GM12878 (cell line): ENCODE measurements at regions not wholly inside any gene's neighbourhood (a gene's known extent, or its start where the extent isn't known, plus 50 kb on each side); places are given as distances from the start of the nearest gene placed in this dataset.

ENCODE experiments used
- ATAC-seq: fragments of 200-7000 bp; cut with Tn5 transposase; 3 replicates; pipeline ENCODE4 v1.9.1; 2020; ENCODE audit warnings: mild to moderate bottlenecking, moderate library complexity
- BruUV-seq: library from RNA; stranded (reverse); fragments of 400-500 nt; replicated peaks from 2 replicates; lab custom pipeline; 2021; lab: Mats Ljungman, UMichigan
- CTCF ChIA-PET: fragments of 300-600 bp; sonication (Branson Sonifier 250); formaldehyde crosslinking; extraction: SDS; loops from one replicate; lab custom pipeline; 2021; ENCODE audit warnings: inconsistent platforms; lab: Yijun Ruan, JAX
- POLR2A ChIA-PET: fragments of 350-600 bp; formaldehyde crosslinking; extraction: SDS; loops from one replicate; lab custom pipeline; 2021; ENCODE audit warnings: inconsistent platforms; lab: Charles Lee
- RAD21 ChIA-PET: fragments of 300-600 bp; sonication (Branson Sonifier 250); formaldehyde crosslinking; loops from one replicate; lab custom pipeline; 2023; ENCODE audit warnings: antibody characterized with exemption; ENCODE audit not compliant: unreplicated experiment; lab: Charles Lee
- SMC1A ChIA-PET: fragments of 300-600 bp; sonication (Branson Sonifier 250); formaldehyde crosslinking; loops from one replicate; lab custom pipeline; 2023; ENCODE audit not compliant: unreplicated experiment, uncharacterized antibody; lab: Charles Lee
- DNase-seq: peaks from one replicate; pipeline ENCODE4 v3.0.0-alpha.2; 2011; ENCODE audit warnings: low read depth, low spot score
- FAIRE-seq: peaks from 3 replicates; lab custom pipeline; 2011; peaks lifted over from hg19 to GRCh38; lab: Jason Lieb, UNC
- H2AFZ ChIP-seq: 2 replicates; pipeline ENCODE4 v1.6.0; 2011; ENCODE audit warnings: low read depth, low read length, control low read depth; ENCODE audit not compliant: control insufficient read depth
- H3K27ac ChIP-seq: 2 replicates; pipeline ENCODE4 v1.5.1; 2011; ENCODE audit warnings: control low read depth; ENCODE audit not compliant: control insufficient read depth, insufficient read depth
- H3K27me3 ChIP-seq, 2 experiments: replicated peaks in 1 of 2; 2 replicates each; pipeline versions ENCODE4 v1.6.0 to v1.6.1; 2011; ENCODE audit warnings: low read length in 1 of 2; ENCODE audit not compliant: control insufficient read depth in 2 of 2, insufficient read depth in 2 of 2
- H3K36me3 ChIP-seq, 2 experiments: 2 replicates each; pipeline ENCODE4 v1.5.1; 2011; ENCODE audit warnings: low read length in 1 of 2; ENCODE audit not compliant: control insufficient read depth in 2 of 2, insufficient read depth in 2 of 2
- H3K4me1 ChIP-seq: 2 replicates; pipeline ENCODE4 v1.6.1; 2011; ENCODE audit warnings: mild to moderate bottlenecking, low read length, moderate library complexity, mixed read lengths; ENCODE audit not compliant: control insufficient read depth, insufficient read depth
- H3K4me2 ChIP-seq: 2 replicates; pipeline ENCODE4 v1.6.0; 2011; ENCODE audit warnings: control low read depth; ENCODE audit not compliant: control insufficient read depth, insufficient read depth
- H3K4me3 ChIP-seq: fragments of 200-600 bp; sonication (generic); 2 replicates; pipeline ENCODE4 v1.5.1; 2016
- H3K79me2 ChIP-seq: 2 replicates; pipeline ENCODE4 v1.6.0; 2011; ENCODE audit warnings: low read length; ENCODE audit not compliant: control insufficient read depth, insufficient read depth
- H3K9ac ChIP-seq: 2 replicates; pipeline ENCODE4 v1.8.0; 2011; ENCODE audit warnings: low read length, control low read depth, mixed read lengths; ENCODE audit not compliant: control insufficient read depth, insufficient read depth
- H3K9me3 ChIP-seq: replicated peaks from 3 replicates; pipeline ENCODE4 v1.5.1; 2011; ENCODE audit warnings: mild to moderate bottlenecking, low read length; ENCODE audit not compliant: control insufficient read depth, insufficient read depth
- H4K20me1 ChIP-seq: 2 replicates; pipeline ENCODE4 v1.6.0; 2011; ENCODE audit not compliant: control insufficient read depth, insufficient read depth
- BCL11A ChIP-seq: IDR thresholded peaks from 2 replicates; pipeline ENCODE4 v1.6.1; 2011; ENCODE audit warnings: low read depth, low read length
- CBFB ChIP-seq: IDR thresholded peaks from 2 replicates; pipeline ENCODE4 v1.6.1; 2016; ENCODE audit warnings: antibody characterized with exemption, low read depth
- DPF2 ChIP-seq: fragments of 450-650 bp; IDR thresholded peaks from 2 replicates; pipeline ENCODE4 v1.6.1; 2017; ENCODE audit warnings: mild to moderate bottlenecking
- ETV6 ChIP-seq, 2 experiments: fragments of 450-650 bp in 1 of 2; IDR thresholded peaks in 1 of 2; conservative IDR thresholded peaks in 1 of 2; 2 replicates each; pipeline ENCODE4 v1.6.1; 2014; ENCODE audit warnings: antibody characterized with exemption in 1 of 2, borderline replicate concordance in 1 of 2, low read depth in 1 of 2, mild to moderate bottlenecking in 1 of 2, moderate library complexity in 1 of 2
- EZH2 ChIP-seq: IDR thresholded peaks from 2 replicates; pipeline ENCODE4 v1.6.1; 2012; ENCODE audit warnings: low read depth, mild to moderate bottlenecking, control low read depth, inconsistent platforms, low read length, borderline replicate concordance; ENCODE audit not compliant: control insufficient read depth
- FOXK2 ChIP-seq: fragments of 450-650 bp; IDR thresholded peaks from 2 replicates; pipeline ENCODE4 v1.6.1; 2017; ENCODE audit warnings: mild to moderate bottlenecking, moderate library complexity
- GABPA ChIP-seq: IDR thresholded peaks from 2 replicates; pipeline ENCODE4 v1.6.1; 2014; ENCODE audit warnings: antibody characterized with exemption, low read depth, mild to moderate bottlenecking, inconsistent platforms
- JUND ChIP-seq: IDR thresholded peaks from 2 replicates; pipeline ENCODE4 v1.6.1; 2012; ENCODE audit warnings: low read depth, mild to moderate bottlenecking, low read length, improper control_type of control experiment, moderate library complexity
- MYB ChIP-seq: fragments of 150-350 bp; IDR thresholded peaks from 2 replicates; pipeline ENCODE4 v1.6.1; 2014; ENCODE audit warnings: mild to moderate bottlenecking, low read depth, low read length, borderline replicate concordance
- NFXL1 ChIP-seq: fragments of 450-650 bp; IDR thresholded peaks from 2 replicates; pipeline ENCODE4 v1.6.1; 2017; ENCODE audit warnings: antibody characterized with exemption, mild to moderate bottlenecking, borderline replicate concordance
- RBBP5 ChIP-seq: fragments of 200-600 bp; sonication (generic); conservative IDR thresholded peaks from 2 replicates; pipeline ENCODE4 v1.6.1; 2016
- SPI1 ChIP-seq: IDR thresholded peaks from 2 replicates; pipeline ENCODE4 v1.6.1; 2011; ENCODE audit warnings: low read depth, mild to moderate bottlenecking, low read length, moderate library complexity, borderline replicate concordance; ENCODE audit not compliant: insufficient read depth
- TAF1 ChIP-seq: IDR thresholded peaks from 2 replicates; pipeline ENCODE4 v1.6.1; 2011; ENCODE audit warnings: mild to moderate bottlenecking, low read depth, low read length, borderline replicate concordance
- ZNF274 ChIP-seq: IDR thresholded peaks from one replicate; pipeline ENCODE4 v1.8.0; 2011; ENCODE audit not compliant: insufficient read length, insufficient read depth
- ZSCAN29 ChIP-seq: fragments of 450-650 bp; IDR thresholded peaks from 2 replicates; pipeline ENCODE4 v1.6.1; 2017; ENCODE audit warnings: mild to moderate bottlenecking, moderate library complexity
- in situ Hi-C: fragments of 300-500 bp; cut with MboI; formaldehyde crosslinking; loops from 9 replicates; pipeline ENCODE4 v1.14.3; 2018; ENCODE audit warnings: mixed read lengths
- intact Hi-C: fragments of 100-400 bp; cut with micrococcal nuclease; formaldehyde crosslinking; loops from one replicate; pipeline ENCODE4 v1.14.2; 2022; ENCODE audit not compliant: unreplicated experiment
- TF ChIP-seq, protein P1 (sequence below): fragments of 450-650 bp; IDR thresholded peaks from 2 replicates; pipeline ENCODE4 v1.6.1; 2016; ENCODE audit warnings: mild to moderate bottlenecking, moderate library complexity, borderline replicate concordance
- TF ChIP-seq, protein P2 (sequence below): IDR thresholded peaks from 2 replicates; pipeline ENCODE4 v1.6.1; 2011; ENCODE audit warnings: low read depth, mild to moderate bottlenecking, low read length, moderate library complexity, borderline replicate concordance; ENCODE audit errors: extremely low read depth
- TF ChIP-seq, protein P3 (sequence below): IDR thresholded peaks from 2 replicates; pipeline ENCODE4 v1.6.1; 2012; ENCODE audit warnings: low read depth, low read length, improper control_type of control experiment
- TF ChIP-seq, protein P4 (sequence below): fragments of 450-650 bp; IDR thresholded peaks from 2 replicates; pipeline ENCODE4 v1.6.1; 2014; ENCODE audit warnings: mild to moderate bottlenecking

DNA sequence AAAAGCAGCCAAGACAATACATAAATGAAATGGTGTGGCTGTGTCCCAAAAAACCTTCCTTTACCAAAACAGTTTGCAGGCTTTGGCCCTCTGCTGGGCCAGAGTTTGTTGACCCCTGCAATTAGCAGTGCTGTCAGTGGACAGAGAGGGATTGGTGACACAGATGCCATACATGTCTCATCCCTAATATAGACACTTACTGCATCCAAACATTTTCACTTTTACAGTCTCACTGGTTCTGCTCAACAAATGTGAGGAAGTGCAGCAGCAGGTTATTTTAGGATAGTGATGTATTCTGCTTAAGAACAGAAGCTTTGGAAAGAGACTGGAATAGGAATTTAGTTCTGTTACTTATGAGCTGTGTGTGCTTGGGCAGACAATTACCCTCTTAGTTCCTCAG is 462.8 kb upstream of the LRRC7 start:
- no peaks in the 10 kb centered on the region; the same call in 2 of the 3 replicates for H3K9me3 ChIP-seq
- ChIA-PET RAD21 (no interaction called here), SMC1A (no interaction called here)

More for the DNA sequence above, 462.8 kb upstream of the LRRC7 start:
- H3K79me2 ChIP-seq = no peaks in the 10 kb centered on the region
- CTCF ChIA-PET = no interaction called here
- no peak overlapping the region for H3K4me2 ChIP-seq
- no peak overlapping the region for H3K9ac ChIP-seq
- H3K27ac ChIP-seq = no peak overlapping the region
- no peaks in the 10 kb centered on the region for H3K4me1 ChIP-seq
- TF ChIP-seq, protein P1, sequence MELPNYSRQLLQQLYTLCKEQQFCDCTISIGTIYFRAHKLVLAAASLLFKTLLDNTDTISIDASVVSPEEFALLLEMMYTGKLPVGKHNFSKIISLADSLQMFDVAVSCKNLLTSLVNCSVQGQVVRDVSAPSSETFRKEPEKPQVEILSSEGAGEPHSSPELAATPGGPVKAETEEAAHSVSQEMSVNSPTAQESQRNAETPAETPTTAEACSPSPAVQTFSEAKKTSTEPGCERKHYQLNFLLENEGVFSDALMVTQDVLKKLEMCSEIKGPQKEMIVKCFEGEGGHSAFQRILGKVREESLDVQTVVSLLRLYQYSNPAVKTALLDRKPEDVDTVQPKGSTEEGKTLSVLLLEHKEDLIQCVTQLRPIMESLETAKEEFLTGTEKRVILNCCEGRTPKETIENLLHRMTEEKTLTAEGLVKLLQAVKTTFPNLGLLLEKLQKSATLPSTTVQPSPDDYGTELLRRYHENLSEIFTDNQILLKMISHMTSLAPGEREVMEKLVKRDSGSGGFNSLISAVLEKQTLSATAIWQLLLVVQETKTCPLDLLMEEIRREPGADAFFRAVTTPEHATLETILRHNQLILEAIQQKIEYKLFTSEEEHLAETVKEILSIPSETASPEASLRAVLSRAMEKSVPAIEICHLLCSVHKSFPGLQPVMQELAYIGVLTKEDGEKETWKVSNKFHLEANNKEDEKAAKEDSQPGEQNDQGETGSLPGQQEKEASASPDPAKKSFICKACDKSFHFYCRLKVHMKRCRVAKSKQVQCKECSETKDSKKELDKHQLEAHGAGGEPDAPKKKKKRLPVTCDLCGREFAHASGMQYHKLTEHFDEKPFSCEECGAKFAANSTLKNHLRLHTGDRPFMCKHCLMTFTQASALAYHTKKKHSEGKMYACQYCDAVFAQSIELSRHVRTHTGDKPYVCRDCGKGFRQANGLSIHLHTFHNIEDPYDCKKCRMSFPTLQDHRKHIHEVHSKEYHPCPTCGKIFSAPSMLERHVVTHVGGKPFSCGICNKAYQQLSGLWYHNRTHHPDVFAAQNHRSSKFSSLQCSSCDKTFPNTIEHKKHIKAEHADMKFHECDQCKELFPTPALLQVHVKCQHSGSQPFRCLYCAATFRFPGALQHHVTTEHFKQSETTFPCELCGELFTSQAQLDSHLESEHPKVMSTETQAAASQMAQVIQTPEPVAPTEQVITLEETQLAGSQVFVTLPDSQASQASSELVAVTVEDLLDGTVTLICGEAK = no peak
- TF ChIP-seq TAF1 = no peak
- TF ChIP-seq MYB = no peak
- no peak for TF ChIP-seq JUND
- no peak for TF ChIP-seq RBBP5
- no peak for TF ChIP-seq NFXL1
- no peak for TF ChIP-seq SPI1
- TF ChIP-seq DPF2 = no peak
- no peak for TF ChIP-seq BCL11A
- no peak for TF ChIP-seq ZSCAN29
- no peak for TF ChIP-seq CBFB
- TF ChIP-seq, protein P2, sequence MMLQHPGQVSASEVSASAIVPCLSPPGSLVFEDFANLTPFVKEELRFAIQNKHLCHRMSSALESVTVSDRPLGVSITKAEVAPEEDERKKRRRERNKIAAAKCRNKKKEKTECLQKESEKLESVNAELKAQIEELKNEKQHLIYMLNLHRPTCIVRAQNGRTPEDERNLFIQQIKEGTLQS = no peak
- TF ChIP-seq, protein P3, sequence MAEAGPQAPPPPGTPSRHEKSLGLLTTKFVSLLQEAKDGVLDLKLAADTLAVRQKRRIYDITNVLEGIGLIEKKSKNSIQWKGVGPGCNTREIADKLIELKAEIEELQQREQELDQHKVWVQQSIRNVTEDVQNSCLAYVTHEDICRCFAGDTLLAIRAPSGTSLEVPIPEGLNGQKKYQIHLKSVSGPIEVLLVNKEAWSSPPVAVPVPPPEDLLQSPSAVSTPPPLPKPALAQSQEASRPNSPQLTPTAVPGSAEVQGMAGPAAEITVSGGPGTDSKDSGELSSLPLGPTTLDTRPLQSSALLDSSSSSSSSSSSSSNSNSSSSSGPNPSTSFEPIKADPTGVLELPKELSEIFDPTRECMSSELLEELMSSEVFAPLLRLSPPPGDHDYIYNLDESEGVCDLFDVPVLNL = no peak
- TF ChIP-seq GABPA = no peak
- TF ChIP-seq, protein P4, sequence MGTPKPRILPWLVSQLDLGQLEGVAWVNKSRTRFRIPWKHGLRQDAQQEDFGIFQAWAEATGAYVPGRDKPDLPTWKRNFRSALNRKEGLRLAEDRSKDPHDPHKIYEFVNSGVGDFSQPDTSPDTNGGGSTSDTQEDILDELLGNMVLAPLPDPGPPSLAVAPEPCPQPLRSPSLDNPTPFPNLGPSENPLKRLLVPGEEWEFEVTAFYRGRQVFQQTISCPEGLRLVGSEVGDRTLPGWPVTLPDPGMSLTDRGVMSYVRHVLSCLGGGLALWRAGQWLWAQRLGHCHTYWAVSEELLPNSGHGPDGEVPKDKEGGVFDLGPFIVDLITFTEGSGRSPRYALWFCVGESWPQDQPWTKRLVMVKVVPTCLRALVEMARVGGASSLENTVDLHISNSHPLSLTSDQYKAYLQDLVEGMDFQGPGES = no peak
- TF ChIP-seq FOXK2 = no peak
- TF ChIP-seq EZH2 = no peak
- TF ChIP-seq ZNF274 = no peak
- no peak for TF ChIP-seq ETV6 (conservative IDR thresholded peaks at IDR 0.05 in 1 of 2, IDR thresholded peaks at IDR 0.05 in 1 of 2; ENCODE audit: borderline replicate concordance in 1 of 2, low read depth in 1 of 2)
- TF ChIP-seq, all 136 proteins: peak for 0
- POLR2A ChIA-PET = no interaction called here
- no TSS peak for BruUV-seq
- no peaks in the 10 kb centered on the region for H3K27me3 ChIP-seq
- FAIRE-seq (no peak), ATAC-seq (no peak), DNase-seq (no peak)
- H3K4me3 ChIP-seq = no peak overlapping the region
- intact Hi-C loops = loop anchor here (10.0 kb wide), 1 partner anchor 60 kb away; no protein-coding TSS in a partner anchor
- in situ Hi-C loops = no loop called here
- H4K20me1 ChIP-seq = no peaks in the 10 kb centered on the region
- no peak overlapping the region for H2AFZ ChIP-seq
- H3K36me3 ChIP-seq = no peaks in the 10 kb centered on the region
